ENCODE measurements at regions not wholly inside any gene's neighbourhood (a gene's known extent, or its start where the extent isn't known, plus 50 kb on each side); places are given as distances from the start of the nearest gene placed in this dataset.

DNA sequence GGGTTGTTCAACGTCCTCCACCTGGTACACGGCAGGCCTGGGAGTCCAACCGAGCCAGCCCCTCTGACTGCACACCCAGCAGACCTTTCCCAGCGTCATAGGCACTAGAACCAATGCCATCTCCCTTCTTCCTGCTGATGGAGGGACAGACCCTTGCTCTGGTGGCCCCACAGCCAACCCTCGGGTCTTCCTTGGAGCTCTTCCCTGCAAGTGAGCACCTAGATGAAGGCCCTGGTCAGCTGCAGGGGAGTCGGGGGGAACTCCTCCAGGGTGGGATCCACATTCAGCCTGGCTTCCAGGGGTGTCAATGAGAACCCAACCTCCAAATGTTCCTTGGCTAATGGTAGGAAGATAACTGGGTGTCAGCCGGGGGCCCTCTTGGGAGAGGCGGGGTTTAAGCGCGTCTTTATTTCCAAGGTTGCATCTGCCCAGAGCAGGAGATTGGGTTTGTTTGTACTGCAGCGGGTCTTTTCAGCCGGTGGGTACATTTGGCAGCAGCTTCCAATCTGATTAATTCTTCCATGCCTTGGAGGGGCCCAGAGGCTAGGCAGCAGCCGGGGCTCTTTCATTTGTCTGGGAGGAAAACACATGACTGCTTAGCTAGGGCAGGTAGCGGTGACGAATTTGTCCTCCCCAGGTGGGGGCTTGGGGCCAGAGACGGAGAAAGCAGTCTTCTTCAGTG is 56.0 kb upstream of the SHISAL1 start:
- TF ChIP-seq FOXM1 (IDR thresholded peaks at IDR 0.05; ENCODE audit: low read depth, low read length) = no peak
- no peak for TF ChIP-seq RAD21 (IDR thresholded peaks at IDR 0.05; ENCODE audit: insufficient read depth, low read depth, low read length)
- TF ChIP-seq CBX3 (IDR thresholded peaks at IDR 0.05; ENCODE audit: borderline replicate concordance, low read depth) = no peak
- TF ChIP-seq, protein P1, sequence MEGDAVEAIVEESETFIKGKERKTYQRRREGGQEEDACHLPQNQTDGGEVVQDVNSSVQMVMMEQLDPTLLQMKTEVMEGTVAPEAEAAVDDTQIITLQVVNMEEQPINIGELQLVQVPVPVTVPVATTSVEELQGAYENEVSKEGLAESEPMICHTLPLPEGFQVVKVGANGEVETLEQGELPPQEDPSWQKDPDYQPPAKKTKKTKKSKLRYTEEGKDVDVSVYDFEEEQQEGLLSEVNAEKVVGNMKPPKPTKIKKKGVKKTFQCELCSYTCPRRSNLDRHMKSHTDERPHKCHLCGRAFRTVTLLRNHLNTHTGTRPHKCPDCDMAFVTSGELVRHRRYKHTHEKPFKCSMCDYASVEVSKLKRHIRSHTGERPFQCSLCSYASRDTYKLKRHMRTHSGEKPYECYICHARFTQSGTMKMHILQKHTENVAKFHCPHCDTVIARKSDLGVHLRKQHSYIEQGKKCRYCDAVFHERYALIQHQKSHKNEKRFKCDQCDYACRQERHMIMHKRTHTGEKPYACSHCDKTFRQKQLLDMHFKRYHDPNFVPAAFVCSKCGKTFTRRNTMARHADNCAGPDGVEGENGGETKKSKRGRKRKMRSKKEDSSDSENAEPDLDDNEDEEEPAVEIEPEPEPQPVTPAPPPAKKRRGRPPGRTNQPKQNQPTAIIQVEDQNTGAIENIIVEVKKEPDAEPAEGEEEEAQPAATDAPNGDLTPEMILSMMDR (IDR thresholded peaks at IDR 0.05 in 2 of 3, conservative IDR thresholded peaks at IDR 0.05 in 1 of 3; ENCODE audit: control insufficient read depth in 2 of 3, extremely low read depth in 1 of 3, insufficient read depth in 1 of 3, low read depth in 3 of 3, low read length in 3 of 3) = no peak
- TF ChIP-seq, protein P2, sequence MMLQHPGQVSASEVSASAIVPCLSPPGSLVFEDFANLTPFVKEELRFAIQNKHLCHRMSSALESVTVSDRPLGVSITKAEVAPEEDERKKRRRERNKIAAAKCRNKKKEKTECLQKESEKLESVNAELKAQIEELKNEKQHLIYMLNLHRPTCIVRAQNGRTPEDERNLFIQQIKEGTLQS (IDR thresholded peaks at IDR 0.05; ENCODE audit: borderline replicate concordance, extremely low read depth, low read depth, low read length) = no peak
- TF ChIP-seq CHD2 (IDR thresholded peaks at IDR 0.05; ENCODE audit: borderline replicate concordance, low read depth, low read length) = no peak
- no peak for TF ChIP-seq ZBED1 (IDR thresholded peaks at IDR 0.05; ENCODE audit: borderline replicate concordance)
- TF ChIP-seq, protein P3, sequence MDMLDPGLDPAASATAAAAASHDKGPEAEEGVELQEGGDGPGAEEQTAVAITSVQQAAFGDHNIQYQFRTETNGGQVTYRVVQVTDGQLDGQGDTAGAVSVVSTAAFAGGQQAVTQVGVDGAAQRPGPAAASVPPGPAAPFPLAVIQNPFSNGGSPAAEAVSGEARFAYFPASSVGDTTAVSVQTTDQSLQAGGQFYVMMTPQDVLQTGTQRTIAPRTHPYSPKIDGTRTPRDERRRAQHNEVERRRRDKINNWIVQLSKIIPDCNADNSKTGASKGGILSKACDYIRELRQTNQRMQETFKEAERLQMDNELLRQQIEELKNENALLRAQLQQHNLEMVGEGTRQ (IDR thresholded peaks at IDR 0.05; ENCODE audit: borderline replicate concordance, low read depth, low read length) = no peak
- no peak for TF ChIP-seq CREB1 (IDR thresholded peaks at IDR 0.05; ENCODE audit: low read depth)
- TF ChIP-seq EZH2 (IDR thresholded peaks at IDR 0.05; ENCODE audit: borderline replicate concordance, control insufficient read depth, low read depth, low read length) = no peak

Data from GM12878 (cell line).